CD4-positive, alpha-beta T cell (primary cell): ENCODE measurements at regions not wholly inside any gene's neighbourhood (a gene's known extent, or its start where the extent isn't known, plus 50 kb on each side); places are given as distances from the start of the nearest gene placed in this dataset.

Source experiments
- ATAC-seq: fragments of 200-7000 bp; cut with Tn5 transposase; one replicate; pipeline ENCODE4 v1.10.0; 2022; ENCODE audit warnings: mild to moderate bottlenecking; ENCODE audit not compliant: poor library complexity
- CTCF ChIA-PET: fragments of 350-600 bp; sonication (Branson Sonifier 250); formaldehyde crosslinking; loops from one replicate; lab custom pipeline; 2021; ENCODE audit warnings: antibody characterized with exemption, inconsistent platforms; lab: Charles Lee
- POLR2A ChIA-PET: fragments of 350-600 bp; sonication (Branson Sonifier 250); formaldehyde crosslinking; loops from one replicate; lab custom pipeline; 2021; ENCODE audit warnings: antibody characterized with exemption, inconsistent platforms; lab: Charles Lee
- DNase-seq, 14 experiments: peaks; one replicate each; pipeline ENCODE4 v3.0.0-alpha.2; 2013 to 2020; ENCODE audit warnings: mixed read lengths in 2 of 14
- H3K27ac ChIP-seq, 2 donors: one replicate each; pipeline versions ENCODE4 v1.5.1 to v1.7.0; 2013; ENCODE audit warnings: low read length in 2 of 2, low read depth in 1 of 2, mild to moderate bottlenecking in 1 of 2
- H3K27me3 ChIP-seq, 2 experiments: 1 replicate in 1 of 2; 2 replicates in 1 of 2; pipeline versions ENCODE4 v1.6.1 to v1.7.0; 2013; ENCODE audit warnings: low read length in 2 of 2, control low read depth in 1 of 2, mild to moderate bottlenecking in 1 of 2, moderate library complexity in 1 of 2; ENCODE audit not compliant: insufficient read depth in 2 of 2, control insufficient read depth in 1 of 2
- H3K36me3 ChIP-seq: one replicate; pipeline ENCODE4 v1.6.1; 2013; ENCODE audit warnings: low read length, control low read depth; ENCODE audit not compliant: insufficient read depth
- H3K4me1 ChIP-seq: one replicate; pipeline ENCODE4 v1.6.1; 2013; ENCODE audit warnings: low read length, control low read depth; ENCODE audit not compliant: insufficient read depth
- H3K4me3 ChIP-seq: one replicate; pipeline ENCODE4 v1.5.1; 2013; ENCODE audit warnings: mild to moderate bottlenecking, low read length, moderate library complexity
- H3K9me3 ChIP-seq, 2 experiments: 1 replicate in 1 of 2; 2 replicates in 1 of 2; pipeline versions ENCODE4 v1.6.1 to v1.7.0; 2013; ENCODE audit warnings: low read length in 2 of 2, mild to moderate bottlenecking in 2 of 2, control low read depth in 1 of 2, moderate library complexity in 1 of 2; ENCODE audit not compliant: control insufficient read depth in 1 of 2, insufficient read depth in 1 of 2
- H3K27ac Mint-ChIP-seq: one replicate; pipeline ENCODE4 v1.8.0; 2020; ENCODE audit warnings: mixed read lengths
- H3K27me3 Mint-ChIP-seq: one replicate; pipeline ENCODE4 v1.8.0; 2021; ENCODE audit warnings: mixed read lengths
- H3K36me3 Mint-ChIP-seq: one replicate; pipeline ENCODE4 v1.8.0; 2021; ENCODE audit warnings: low read depth, mixed read lengths
- H3K4me1 Mint-ChIP-seq: one replicate; pipeline ENCODE4 v1.8.0; 2021; ENCODE audit warnings: low read depth, mixed read lengths
- H3K4me3 Mint-ChIP-seq: one replicate; pipeline ENCODE4 v1.8.0; 2020; ENCODE audit warnings: mild to moderate bottlenecking, mixed read lengths
- H3K9me3 Mint-ChIP-seq: one replicate; pipeline ENCODE4 v1.8.0; 2020; ENCODE audit warnings: mixed read lengths
- CTCF ChIP-seq: fragments of 200-600 bp; IDR thresholded peaks from one replicate; pipeline ENCODE4 v1.8.0; 2022; ENCODE audit warnings: antibody characterized with exemption, mild to moderate bottlenecking
- intact Hi-C, 2 experiments: fragments of 100-400 bp; cut with DNase I in 1 of 2; cut with micrococcal nuclease in 1 of 2; formaldehyde crosslinking; loops; one replicate each; pipeline versions ENCODE4 v1.15.1 to v1.9.0; 2023 to 2025; cut with DNase I, micrococcal nuclease

DNA sequence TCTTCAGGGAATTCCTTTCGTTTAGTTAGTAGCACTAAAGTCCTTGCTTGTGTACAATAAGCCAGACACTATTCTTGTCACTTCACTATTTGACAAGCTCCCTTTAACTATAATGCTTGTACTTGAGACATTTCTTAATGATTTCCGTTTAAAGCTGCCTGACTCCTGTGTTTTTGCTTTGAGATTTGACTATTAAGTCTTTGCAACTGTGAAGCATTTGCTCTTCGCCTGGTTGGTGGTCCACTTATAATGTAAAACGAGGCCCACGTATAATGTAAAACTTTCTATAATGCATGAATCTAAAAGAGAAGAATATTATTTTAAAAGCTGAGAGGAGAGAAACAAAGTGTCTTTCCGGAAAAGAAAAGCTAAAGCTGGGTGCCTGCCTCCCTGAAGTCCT, 204.1 kb upstream of the FAM47C start:
- Mint-ChIP-seq H3K27ac (no peak overlapping the region), H3K27me3 (no peaks in the 10 kb centered on the region), H3K4me1 (no peaks in the 10 kb centered on the region), H3K9me3 (no peaks in the 10 kb centered on the region), H3K4me3 (no peak overlapping the region), H3K36me3 (no peaks in the 10 kb centered on the region)
- POLR2A ChIA-PET, result no interaction called here
- H3K36me3 ChIP-seq, result no peaks in the 10 kb centered on the region
- no peak overlapping the region for H3K4me3 ChIP-seq
- H3K9me3 ChIP-seq, result no peaks in the 10 kb centered on the region
- DNase-seq (no peak), ATAC-seq (no peak)
- CTCF ChIA-PET, result no interaction called here
- intact Hi-C loops, result no loop called here
- H3K27ac ChIP-seq, result no peak overlapping the region
- H3K27me3 ChIP-seq, result no peaks in the 10 kb centered on the region
- no peak for TF ChIP-seq CTCF
- H3K4me1 ChIP-seq, result no peaks in the 10 kb centered on the region

DNA sequence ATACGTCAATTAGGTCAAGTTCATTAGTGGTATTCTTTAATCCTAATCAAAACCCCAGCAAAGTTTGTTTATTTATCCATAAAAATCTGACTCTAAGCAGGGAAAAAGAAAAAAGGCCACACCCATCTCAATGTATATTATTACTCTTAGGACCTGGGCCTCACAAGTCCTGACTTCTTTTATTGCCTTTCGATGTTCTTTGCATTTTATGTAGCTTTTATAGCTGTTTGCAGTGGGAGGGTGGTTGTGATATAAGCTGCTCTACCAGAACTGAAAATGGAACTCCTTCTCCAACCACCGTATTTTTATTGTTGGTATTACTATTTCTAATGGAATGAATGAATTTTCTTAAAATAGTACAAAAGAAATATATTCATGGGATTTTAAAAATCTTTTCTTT, 163.3 kb upstream of the FAM47C start:
- no peaks in the 10 kb centered on the region for H3K36me3 Mint-ChIP-seq
- ATAC-seq (no peak), DNase-seq (no peak)
- no peaks in the 10 kb centered on the region for H3K27me3 Mint-ChIP-seq
- ChIA-PET POLR2A (no interaction called here), CTCF (no interaction called here)
- no peaks in the 10 kb centered on the region for H3K4me1 Mint-ChIP-seq
- Histone ChIP-seq H3K27ac (no peak overlapping the region), H3K27me3 (no peaks in the 10 kb centered on the region), H3K4me3 (no peak overlapping the region), H3K4me1 (no peaks in the 10 kb centered on the region), H3K36me3 (no peaks in the 10 kb centered on the region), H3K9me3 (no peaks in the 10 kb centered on the region)
- intact Hi-C loops, result no loop called here
- no peaks in the 10 kb centered on the region for H3K9me3 Mint-ChIP-seq
- TF ChIP-seq CTCF, result no peak
- no peak overlapping the region for H3K4me3 Mint-ChIP-seq
- no peak overlapping the region for H3K27ac Mint-ChIP-seq

DNA sequence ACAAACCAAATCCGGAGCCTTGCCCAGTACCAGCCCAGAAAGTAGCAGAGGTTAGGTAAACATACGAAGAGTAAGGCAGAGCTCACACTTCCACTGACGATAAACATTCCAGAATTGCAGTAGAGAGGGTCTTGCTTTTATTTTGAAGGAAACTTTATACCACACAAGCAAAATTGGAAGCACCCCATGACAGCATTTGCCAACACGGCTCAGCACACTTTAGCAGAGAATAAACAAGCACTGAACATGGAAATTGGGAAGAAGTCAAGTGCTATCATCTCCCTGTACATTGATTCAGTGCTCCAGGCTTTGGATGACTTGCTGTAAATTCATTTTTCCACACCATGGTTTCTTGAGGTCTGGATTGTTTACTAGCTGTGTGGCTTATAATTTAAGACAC, 160.7 kb upstream of the FAM47C start:
- POLR2A ChIA-PET, result no interaction called here
- Histone ChIP-seq H3K36me3 (no peaks in the 10 kb centered on the region), H3K27me3 (no peaks in the 10 kb centered on the region), H3K27ac (no peak overlapping the region), H3K4me1 (no peaks in the 10 kb centered on the region), H3K9me3 (no peaks in the 10 kb centered on the region), H3K4me3 (no peak overlapping the region)
- ATAC-seq (no peak), DNase-seq (no peak)
- no peak for TF ChIP-seq CTCF
- Mint-ChIP-seq H3K9me3 (no peaks in the 10 kb centered on the region), H3K4me3 (no peak overlapping the region), H3K4me1 (no peaks in the 10 kb centered on the region), H3K27ac (no peak overlapping the region), H3K36me3 (no peaks in the 10 kb centered on the region), H3K27me3 (no peaks in the 10 kb centered on the region)
- intact Hi-C loops, result no loop called here
- CTCF ChIA-PET, result no interaction called here
